H1 (cell line): ENCODE measurements at regions not wholly inside any gene's neighbourhood (a gene's known extent, or its start where the extent isn't known, plus 50 kb on each side); places are given as distances from the start of the nearest gene placed in this dataset.

Source experiments
- CTCF ChIA-PET: fragments of 300-600 bp; sonication (Branson Sonifier 250); formaldehyde crosslinking; loops from one replicate; lab custom pipeline; 2021; ENCODE audit not compliant: partially characterized antibody; lab: Charles Lee
- POLR2A ChIA-PET: fragments of 300-600 bp; sonication (Branson Sonifier 250); formaldehyde crosslinking; loops from one replicate; lab custom pipeline; 2021; ENCODE audit warnings: inconsistent platforms; ENCODE audit not compliant: partially characterized antibody; lab: Charles Lee
- DNase-seq, 2 experiments: peaks; one replicate each; pipeline versions ENCODE4 v3.0.0 to v3.0.0-alpha.2; 2010 to 2022; ENCODE audit warnings: low spot score in 2 of 2, low read depth in 1 of 2, mixed read lengths in 1 of 2
- FAIRE-seq: peaks from 2 replicates; lab custom pipeline; 2011; peaks lifted over from hg19 to GRCh38; lab: Jason Lieb, UNC
- H2AFZ ChIP-seq: 2 replicates; pipeline ENCODE4 v1.8.1; 2012; ENCODE audit warnings: low read length, inconsistent platforms
- H2AK5ac ChIP-seq: 2 replicates; pipeline ENCODE4 v1.6.1; 2013; ENCODE audit warnings: low read depth, low read length
- H2BK120ac ChIP-seq: replicated peaks from 2 replicates; pipeline ENCODE3; 2013; ENCODE audit warnings: low read depth, low read length, inconsistent platforms
- H2BK12ac ChIP-seq: 2 replicates; pipeline ENCODE4 v1.6.1; 2013; ENCODE audit warnings: low read depth, low read length
- H2BK15ac ChIP-seq: 2 replicates; pipeline ENCODE4 v1.6.1; 2013; ENCODE audit warnings: low read length
- H2BK20ac ChIP-seq: 2 replicates; pipeline ENCODE4 v1.6.1; 2013; ENCODE audit warnings: low read length
- H2BK5ac ChIP-seq: 2 replicates; pipeline ENCODE4 v1.6.1; 2013; ENCODE audit warnings: low read depth, low read length
- H3K14ac ChIP-seq: 2 replicates; pipeline ENCODE4 v1.6.1; 2013; ENCODE audit warnings: inconsistent platforms; ENCODE audit not compliant: insufficient read length
- H3K18ac ChIP-seq: 2 replicates; pipeline ENCODE4 v1.6.1; 2013; ENCODE audit warnings: low read length; ENCODE audit errors: extremely low read depth
- H3K23ac ChIP-seq: 2 replicates; pipeline ENCODE4 v1.6.1; 2013; ENCODE audit warnings: inconsistent platforms; ENCODE audit not compliant: insufficient read length
- H3K23me2 ChIP-seq: 2 replicates; pipeline ENCODE4 v1.6.1; 2013; ENCODE audit warnings: low read depth, low read length
- H3K27ac ChIP-seq: 2 replicates; pipeline ENCODE4 v1.6.1; 2011; ENCODE audit warnings: low read depth, low read length, inconsistent platforms
- H3K27me3 ChIP-seq, 4 experiments: replicated peaks in 1 of 4; 1 replicate in 1 of 4; 2 replicates in 3 of 4; pipeline versions ENCODE4 v1.6.1 to v1.8.1; 2011 to 2013; ENCODE audit warnings: low read length in 3 of 4, mild to moderate bottlenecking in 3 of 4, inconsistent platforms in 2 of 4, mixed read lengths in 2 of 4, moderate library complexity in 1 of 4; ENCODE audit not compliant: control insufficient read depth in 3 of 4, insufficient read depth in 3 of 4; ENCODE audit errors: extremely low read depth in 1 of 4
- H3K36me3 ChIP-seq, 4 experiments: 2 replicates each; pipeline versions ENCODE4 v1.6.1 to v1.8.1; 2011 to 2013; ENCODE audit warnings: mild to moderate bottlenecking in 4 of 4, low read length in 3 of 4, moderate library complexity in 2 of 4, control low read depth in 1 of 4, inconsistent platforms in 1 of 4; ENCODE audit not compliant: insufficient read depth in 4 of 4, control insufficient read depth in 2 of 4
- H3K4ac ChIP-seq: replicated peaks from 2 replicates; pipeline ENCODE3; 2013; ENCODE audit warnings: low read length, low read depth, mixed read lengths, inconsistent platforms; ENCODE audit not compliant: insufficient read length
- H3K4me1 ChIP-seq, 4 experiments: replicated peaks in 1 of 4; 1 replicate in 1 of 4; 2 replicates in 3 of 4; pipeline versions ENCODE4 v1.6.1 to v1.8.1; 2011 to 2013; ENCODE audit warnings: low read length in 3 of 4, inconsistent platforms in 2 of 4, mixed read lengths in 1 of 4; ENCODE audit not compliant: insufficient read depth in 4 of 4, control insufficient read depth in 3 of 4
- H3K4me2 ChIP-seq, 2 experiments: 2 replicates each; pipeline versions ENCODE4 v1.6.1 to v1.8.1; 2011 to 2013; ENCODE audit warnings: low read depth in 2 of 2, low read length in 2 of 2, control low read depth in 1 of 2, inconsistent platforms in 1 of 2, mild to moderate bottlenecking in 1 of 2; ENCODE audit not compliant: insufficient read depth in 1 of 2
- H3K4me3 ChIP-seq, 4 experiments: fragments of 200-600, 300-600 bp in 1 of 4; sonication (generic), shearing (Covaris generic), sonication (Bioruptor Twin) in 1 of 4; 2 replicates each; pipeline versions ENCODE4 v1.5.1 to v1.8.1; 2011 to 2016; ENCODE audit warnings: low read length in 4 of 4, low read depth in 3 of 4, control low read depth in 2 of 4, inconsistent platforms in 2 of 4, mild to moderate bottlenecking in 2 of 4, mixed read lengths in 1 of 4, moderate library complexity in 1 of 4; ENCODE audit not compliant: insufficient read depth in 2 of 4; ENCODE audit errors: extremely low read depth in 1 of 4
- H3K56ac ChIP-seq: replicated peaks from 2 replicates; pipeline ENCODE3; 2013; ENCODE audit warnings: low read depth, mild to moderate bottlenecking, mixed read lengths, low read length, inconsistent platforms; ENCODE audit not compliant: insufficient read length
- H3K79me1 ChIP-seq: 2 replicates; pipeline ENCODE4 v1.6.1; 2013; ENCODE audit warnings: low read depth, low read length, control low read depth
- H3K79me2 ChIP-seq, 2 experiments: 2 replicates each; pipeline versions ENCODE4 v1.6.1 to v1.8.1; 2012 to 2013; ENCODE audit warnings: low read length in 2 of 2, mild to moderate bottlenecking in 2 of 2, inconsistent platforms in 1 of 2; ENCODE audit not compliant: insufficient read depth in 2 of 2, control insufficient read depth in 1 of 2
- H3K9ac ChIP-seq, 4 experiments: replicated peaks in 1 of 4; 1 replicate in 1 of 4; 2 replicates in 3 of 4; pipeline versions ENCODE4 v1.6.1 to v1.8.1; 2011 to 2013; ENCODE audit warnings: low read depth in 3 of 4, low read length in 3 of 4, control low read depth in 2 of 4, mild to moderate bottlenecking in 2 of 4, moderate library complexity in 2 of 4, inconsistent platforms in 1 of 4; ENCODE audit errors: extremely low read depth in 1 of 4
- H3K9me3 ChIP-seq, 2 experiments: 2 replicates each; pipeline versions ENCODE4 v1.6.1 to v1.8.1; 2012 to 2013; ENCODE audit warnings: mild to moderate bottlenecking in 2 of 2, moderate library complexity in 2 of 2, control low read depth in 1 of 2, inconsistent platforms in 1 of 2, low read depth in 1 of 2, low read length in 1 of 2, mixed read lengths in 1 of 2; ENCODE audit not compliant: insufficient read depth in 2 of 2
- H4K20me1 ChIP-seq, 2 experiments: replicated peaks in 1 of 2; 2 replicates each; pipeline versions ENCODE3 to v1.8.1; 2011 to 2013; ENCODE audit warnings: inconsistent platforms in 2 of 2, low read length in 2 of 2, mild to moderate bottlenecking in 1 of 2; ENCODE audit not compliant: insufficient read depth in 2 of 2, control insufficient read depth in 1 of 2
- H4K5ac ChIP-seq: 2 replicates; pipeline ENCODE4 v1.6.1; 2013; ENCODE audit warnings: low read length, low read depth, mixed read lengths, inconsistent platforms; ENCODE audit not compliant: insufficient read length
- H4K8ac ChIP-seq: 2 replicates; pipeline ENCODE4 v1.8.0; 2013; ENCODE audit warnings: mild to moderate bottlenecking, moderate library complexity, low read length, inconsistent platforms; ENCODE audit not compliant: insufficient read depth; ENCODE audit errors: extremely low read depth
- H4K91ac ChIP-seq: replicated peaks from 2 replicates; pipeline ENCODE3; 2013; ENCODE audit warnings: low read length, mixed read lengths, inconsistent platforms; ENCODE audit not compliant: insufficient read length
- CBX5 ChIP-seq: fragments of 300-800, 300-1000 bp; sonication (generic); IDR thresholded peaks from 2 replicates; pipeline ENCODE4 v1.7.1; 2016; ENCODE audit warnings: antibody characterized with exemption, low read length, low read depth
- CBX8 ChIP-seq: fragments of 300-800, 300-1000 bp; sonication (generic); IDR thresholded peaks from 2 replicates; pipeline ENCODE4 v1.7.1; 2016; ENCODE audit warnings: low read depth, low read length, borderline replicate concordance
- CREB1 ChIP-seq: IDR thresholded peaks from 2 replicates; pipeline ENCODE4 v1.6.1; 2012; ENCODE audit warnings: inconsistent platforms
- CTBP2 ChIP-seq: IDR thresholded peaks from 2 replicates; pipeline ENCODE4 v1.7.0; 2011; ENCODE audit warnings: borderline replicate concordance, mild to moderate bottlenecking, moderate library complexity, mixed read lengths, low read length; ENCODE audit not compliant: insufficient read depth, insufficient read length
- GTF2F1 ChIP-seq: IDR thresholded peaks from 2 replicates; pipeline ENCODE4 v1.6.1; 2012; ENCODE audit warnings: low read depth, low read length, improper control_type of control experiment, borderline replicate concordance
- JUND ChIP-seq: IDR thresholded peaks from 2 replicates; pipeline ENCODE4 v1.6.1; 2011; ENCODE audit warnings: mild to moderate bottlenecking, improper control_type of control experiment, low read length
- KDM5A ChIP-seq: fragments of 200-600 bp; IDR thresholded peaks from 2 replicates; pipeline ENCODE4 v1.7.1; 2012; ENCODE audit warnings: mild to moderate bottlenecking, low read length, inconsistent platforms, mixed read lengths
- NRF1 ChIP-seq: IDR thresholded peaks from 2 replicates; pipeline ENCODE4 v1.6.1; 2011; ENCODE audit warnings: mild to moderate bottlenecking, low read depth, low read length, improper control_type of control experiment
- POU5F1 ChIP-seq: IDR thresholded peaks from 2 replicates; pipeline ENCODE4 v1.6.1; 2011; ENCODE audit warnings: low read depth, mild to moderate bottlenecking, low read length, moderate library complexity
- SIRT6 ChIP-seq: IDR thresholded peaks from one replicate; pipeline ENCODE4 v1.7.1; 2012; ENCODE audit warnings: low read length, inconsistent platforms
- SP1 ChIP-seq: IDR thresholded peaks from 2 replicates; pipeline ENCODE4 v1.6.1; 2011; ENCODE audit warnings: low read depth, low read length
- SRF ChIP-seq: IDR thresholded peaks from 2 replicates; pipeline ENCODE4 v1.6.1; 2011; ENCODE audit warnings: mild to moderate bottlenecking, low read depth, low read length, moderate library complexity
- TBP ChIP-seq: IDR thresholded peaks from 2 replicates; pipeline ENCODE4 v1.6.1; 2011; ENCODE audit warnings: low read depth, low read length, improper control_type of control experiment
- YY1 ChIP-seq: IDR thresholded peaks from 2 replicates; pipeline ENCODE4 v1.6.1; 2011; ENCODE audit warnings: low read depth, mild to moderate bottlenecking, low read length
- ZNF274 ChIP-seq: IDR thresholded peaks from 2 replicates; pipeline ENCODE4 v1.7.0; 2012; ENCODE audit warnings: low read length, borderline replicate concordance; ENCODE audit errors: extremely low read depth
- WGBS, 2 experiments: shearing (Covaris generic) in 1 of 2; methylation state at CpG; one replicate each; pipeline versions ENCODE4 v1.1.6 to v1.1.7; 2013 to 2015; ENCODE audit warnings: low lambda C conversion rate in 2 of 2, mixed read lengths in 2 of 2, inconsistent platforms in 1 of 2, low coverage in 1 of 2, missing lambda C conversion rate in 1 of 2; ENCODE audit not compliant: insufficient replicate concordance in 2 of 2, insufficient coverage in 1 of 2, insufficient read length in 1 of 2; ENCODE audit errors: extremely low coverage in 1 of 2, missing lambda C conversion rate in 1 of 2; 5-methylcytosine and 5-hydroxymethylcytosine counted together

DNA sequence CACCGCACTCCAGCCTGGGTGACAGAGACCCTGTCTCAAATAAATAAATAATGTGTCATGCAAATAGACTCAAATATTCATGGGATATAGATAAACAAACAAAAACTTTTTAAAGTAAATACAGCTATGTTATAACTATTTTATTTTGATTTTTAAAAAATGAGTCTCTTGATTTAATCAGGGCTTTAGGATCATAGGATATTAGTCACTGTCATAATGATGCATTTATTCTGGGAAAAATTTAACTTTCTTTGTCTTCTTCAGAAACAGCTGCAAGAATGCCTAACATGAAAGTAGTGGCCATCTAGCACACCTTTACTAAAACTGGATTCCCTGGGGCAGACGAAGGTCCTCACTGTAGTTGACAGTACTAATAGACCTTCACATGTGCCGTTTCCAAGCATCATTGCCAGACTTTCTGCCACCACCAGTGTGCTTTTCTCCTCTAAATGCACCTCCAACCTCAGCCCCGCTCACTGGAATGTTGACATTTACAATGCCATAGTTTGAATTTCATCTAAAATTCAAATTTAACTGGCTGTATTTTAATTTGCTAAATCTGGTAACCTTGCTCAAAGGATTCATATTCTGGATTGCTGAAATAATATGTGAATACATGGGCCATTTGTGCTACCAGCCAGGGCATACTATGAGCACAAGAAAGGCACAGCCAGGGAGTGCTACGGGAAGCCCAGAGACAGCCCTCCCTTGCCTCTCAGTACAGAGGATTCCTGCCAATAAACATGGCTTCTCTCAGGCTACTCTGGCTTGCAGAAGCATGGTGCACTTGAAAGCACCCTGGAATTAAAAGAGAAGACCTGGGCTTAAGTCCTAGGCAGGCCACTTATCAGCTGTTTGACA, 63.4 kb upstream of the ADO start:
- Histone ChIP-seq H2BK120ac (no peak overlapping the region), H2AK5ac (no peak overlapping the region), H4K8ac (no peak overlapping the region), H3K79me2 (no peaks in the 10 kb centered on the region), H2BK20ac (no peak overlapping the region), H3K23me2 (no peaks in the 10 kb centered on the region), H2AFZ (no peak overlapping the region), H3K4me1 (no peaks in the 10 kb centered on the region), H3K23ac (no peak overlapping the region), H2BK15ac (no peak overlapping the region), H3K79me1 (no peaks in the 10 kb centered on the region), H3K9me3 (no peaks in the 10 kb centered on the region), H2BK12ac (no peak overlapping the region), H3K4me3 (no peak overlapping the region), H3K14ac (no peak overlapping the region), H3K18ac (no peak overlapping the region), H3K9ac (no peak overlapping the region), H3K56ac (no peak overlapping the region), H3K4ac (no peak overlapping the region), H3K4me2 (no peak overlapping the region), H3K36me3 (no peaks in the 10 kb centered on the region), H4K5ac (no peak overlapping the region), H4K20me1 (no peaks in the 10 kb centered on the region), H4K91ac (no peak overlapping the region), H3K27ac (no peak overlapping the region), H3K27me3 (no peaks in the 10 kb centered on the region), H2BK5ac (no peak overlapping the region)
- no peak for FAIRE-seq
- ChIA-PET POLR2A (no interaction called here), CTCF (interaction anchor here (0.5 kb wide), 1 partner anchor 250 kb away, joined by 3 read pairs; no protein-coding TSS in a partner anchor)
- WGBS, 2 experiments: 87% methylated on average over 5 of the region's 5 CpGs; no CpG with 5 or more reads in 1 of the 2 experiments
- no peak for DNase-seq
- TF ChIP-seq SP1 (no peak), JUND (no peak), GTF2F1 (no peak), CTBP2 (no peak), YY1 (no peak), NRF1 (no peak), ZNF274 (no peak), SRF (no peak), CBX8 (no peak), KDM5A (no peak), TBP (no peak), CREB1 (no peak), CBX5 (no peak), SIRT6 (no peak), POU5F1 (no peak)
